Left hindlimb (tissue), 1 donor: ENCODE measurements at regions not wholly inside any gene's neighbourhood (a gene's known extent, or its start where the extent isn't known, plus 50 kb on each side); places are given as distances from the start of the nearest gene placed in this dataset.

Experiments
- DNase-seq: peaks from one replicate; pipeline ENCODE4 v3.0.0-alpha.2; 2018

DNA sequence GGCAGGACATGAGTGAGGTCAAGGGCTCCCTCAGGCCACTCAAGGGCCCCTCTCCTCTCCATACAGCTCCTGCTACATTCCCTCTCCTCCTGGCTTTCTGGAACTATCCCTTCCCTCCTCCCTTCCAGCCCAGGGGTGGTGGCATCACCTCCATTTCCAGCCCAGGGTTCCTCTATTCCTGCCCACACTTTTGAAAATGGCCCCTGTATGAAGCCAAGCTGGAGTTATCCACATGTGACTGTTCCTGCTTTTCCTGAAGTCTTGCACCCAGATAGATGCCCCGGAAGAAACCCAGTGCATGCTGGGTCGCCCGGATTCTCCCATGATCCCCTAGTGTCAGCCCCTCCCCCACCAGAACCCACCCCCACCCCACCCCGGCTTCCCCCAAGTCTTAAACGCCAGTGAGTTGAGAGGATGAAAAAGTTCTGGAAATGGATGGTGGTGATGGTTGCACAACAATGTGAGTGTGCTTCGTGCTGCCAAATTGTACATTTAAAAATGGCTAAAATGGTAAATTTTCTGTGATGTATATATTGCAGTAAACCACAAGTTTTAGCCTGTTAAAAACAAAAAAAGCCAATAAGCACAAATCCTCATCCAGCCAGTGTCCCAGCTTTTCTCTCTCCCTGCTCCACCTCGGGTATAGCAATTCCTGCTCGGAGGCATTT lies 136.9 kb downstream of the SCARB1 start:
- DNase-seq: no peak

DNA sequence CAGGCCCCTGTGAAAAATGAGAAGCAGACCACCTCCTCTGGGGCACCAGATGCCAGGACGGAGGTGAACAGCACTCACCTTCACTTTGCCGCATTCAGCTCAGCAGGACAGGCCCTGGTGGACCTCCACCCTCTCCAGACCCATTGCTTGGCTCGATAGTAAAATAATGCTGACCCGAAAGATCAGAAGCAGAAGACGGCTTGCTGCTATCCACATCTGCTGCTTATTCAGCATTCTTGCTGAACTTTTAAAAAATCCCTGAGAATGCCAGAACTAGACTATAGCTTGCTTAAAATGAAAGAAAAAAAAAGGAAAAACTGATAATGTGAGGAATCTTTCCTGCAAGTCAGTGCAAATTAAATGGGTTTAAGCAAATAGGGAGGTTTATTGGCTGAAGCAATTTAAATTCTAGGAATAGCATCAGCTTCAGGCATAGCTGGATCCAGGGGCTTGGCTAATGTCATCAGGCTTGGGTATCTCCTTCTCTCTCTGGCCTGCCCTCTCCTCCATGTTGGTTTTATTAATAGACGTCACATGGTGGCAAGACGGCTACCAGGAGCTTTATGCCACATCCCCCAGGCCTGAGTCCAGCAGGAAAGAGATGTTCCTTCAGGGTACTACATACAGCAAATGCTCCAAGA lies 137.9 kb downstream of the SCARB1 start:
- no peak for DNase-seq

DNA sequence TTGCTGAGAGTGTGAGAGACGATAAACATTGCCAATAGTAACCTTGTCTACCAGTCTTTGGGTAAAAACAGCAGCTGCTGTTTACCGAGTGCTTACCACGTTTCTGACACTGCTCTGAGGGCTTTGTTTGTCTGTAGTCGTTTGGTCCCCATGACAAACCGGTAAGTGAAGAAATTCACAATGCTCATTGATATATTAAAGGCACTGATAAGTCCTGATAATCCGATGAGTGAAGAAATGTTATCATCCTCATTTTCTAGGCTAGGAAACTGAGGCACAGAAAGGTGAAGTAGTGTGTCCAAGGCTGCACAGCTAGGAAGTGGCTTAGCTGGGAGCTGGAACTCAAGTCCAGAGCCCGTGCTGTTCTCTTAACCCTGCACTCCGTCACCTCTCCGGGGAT lies 138.6 kb downstream of the SCARB1 start:
- DNase-seq: no peak

DNA sequence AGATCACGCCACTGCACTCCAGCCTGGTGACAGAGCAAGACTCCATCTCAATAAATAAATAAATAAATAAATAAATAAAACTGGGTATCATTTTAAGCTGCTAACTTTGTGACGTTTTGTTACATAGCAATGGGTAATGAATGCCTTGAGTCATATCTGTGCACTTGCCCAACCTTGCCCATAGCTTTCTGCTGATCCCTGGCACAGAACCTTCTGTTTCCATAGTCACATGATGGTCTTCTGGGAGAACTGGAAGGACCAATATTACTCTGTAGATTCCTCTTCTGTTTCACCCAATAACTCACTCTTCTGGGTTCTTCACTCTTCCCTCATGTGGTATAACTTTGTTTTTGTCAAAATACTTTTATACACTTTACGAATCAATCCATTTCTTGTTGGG lies 140.8 kb downstream of the SCARB1 start:
- no peak for DNase-seq

DNA sequence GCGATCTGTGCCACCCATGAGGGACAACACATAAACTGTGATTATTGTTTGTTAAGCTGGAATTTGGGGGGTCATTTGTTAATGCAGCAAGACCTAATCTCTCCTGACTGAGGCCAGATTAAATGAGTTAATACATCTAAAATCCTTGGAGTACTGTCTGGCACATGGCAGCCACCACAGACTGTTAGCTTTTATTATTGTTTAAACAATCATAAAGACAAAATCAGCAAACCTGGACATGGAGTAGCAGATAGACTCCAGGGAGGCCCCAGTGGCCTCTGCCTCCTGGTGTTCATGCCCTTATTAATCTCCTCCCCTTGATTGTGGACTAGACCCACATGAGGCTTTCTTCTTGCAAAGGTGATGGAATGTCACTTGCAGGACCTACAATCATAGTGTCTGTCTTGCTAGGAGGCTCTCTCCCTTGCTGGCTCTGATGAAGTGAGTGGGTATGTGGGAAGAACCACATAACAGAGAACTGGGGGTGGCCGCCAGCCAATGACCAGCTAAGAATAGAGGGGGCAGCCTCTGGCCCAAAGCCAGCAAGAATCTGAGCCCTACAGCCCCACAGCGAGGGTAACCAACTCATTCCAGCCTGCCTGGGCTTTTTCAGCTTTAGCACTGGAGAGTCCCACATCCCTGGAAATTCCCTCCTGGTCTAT lies 142.0 kb downstream of the SCARB1 start:
- DNase-seq: no peak

DNA sequence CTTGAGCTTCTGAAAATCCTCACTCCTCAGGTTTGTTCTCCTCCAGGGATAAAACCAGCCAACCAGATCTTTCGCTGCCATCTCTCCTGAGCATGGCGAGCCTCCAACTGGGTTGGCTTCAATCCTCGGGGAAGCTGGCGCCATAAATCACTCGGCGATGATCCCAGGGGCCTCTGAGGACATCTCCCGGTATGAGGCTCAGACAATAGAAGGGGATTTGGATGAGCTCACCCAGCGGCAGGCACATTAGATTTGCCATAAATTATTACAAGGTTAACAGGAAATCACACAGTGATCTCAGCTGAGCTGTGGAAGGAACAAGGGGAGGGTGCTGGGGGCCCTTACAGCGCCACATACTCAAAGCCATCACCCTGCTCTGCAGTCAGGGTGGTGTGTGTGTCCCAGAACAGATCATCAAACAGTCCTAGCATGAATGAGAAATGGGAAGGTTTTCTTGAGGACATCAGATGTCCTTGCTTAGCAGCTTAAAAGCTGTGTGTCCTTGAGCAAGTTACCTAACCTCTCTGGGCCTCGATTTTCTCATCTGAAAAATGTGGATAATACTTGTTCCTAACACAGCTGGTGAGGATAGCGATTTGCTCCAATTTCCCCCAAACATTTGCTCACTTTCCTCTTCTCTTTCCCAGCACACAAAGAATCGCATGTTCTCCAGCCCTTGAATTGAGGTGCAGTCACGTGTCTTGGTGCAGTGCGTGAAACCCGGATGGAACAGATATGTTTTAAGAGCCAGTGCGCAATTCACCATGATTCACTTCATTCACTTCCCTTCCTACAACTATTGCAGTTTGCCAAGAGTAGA lies 142.8 kb downstream of the SCARB1 start:
- DNase-seq: no peak

DNA sequence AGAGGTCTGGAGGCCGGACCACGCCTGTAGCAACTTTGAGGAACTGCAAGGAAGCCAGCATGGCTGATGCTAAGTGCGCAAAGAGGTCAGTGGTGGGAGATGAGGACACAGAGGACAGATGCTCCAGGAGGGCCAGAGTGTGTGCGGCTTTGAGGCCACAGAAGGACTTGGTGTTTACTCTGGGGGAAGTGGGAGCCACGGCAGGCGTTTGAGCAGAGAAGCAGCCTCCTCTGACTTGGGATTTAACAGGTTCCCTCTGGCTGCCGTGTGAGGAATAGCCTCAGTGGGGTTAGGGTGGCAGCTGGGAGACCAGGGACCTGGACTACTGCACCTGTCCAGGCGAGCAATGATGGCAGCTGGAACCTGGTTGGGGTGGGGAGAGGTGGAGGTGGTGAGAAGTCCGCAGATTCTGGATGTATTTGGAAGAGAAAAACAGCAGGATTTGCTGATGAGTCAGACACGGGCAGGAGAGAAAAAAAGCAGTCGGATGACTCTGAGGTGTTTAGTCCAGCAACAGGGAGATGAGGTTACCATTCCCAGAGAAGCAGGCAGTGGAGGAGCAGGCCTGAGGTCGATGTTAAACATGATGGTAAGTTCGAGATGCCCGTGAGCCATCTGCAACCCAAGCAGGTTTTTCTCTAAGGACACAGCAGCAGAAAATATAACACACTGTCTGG lies 143.5 kb downstream of the SCARB1 start:
- no peak for DNase-seq

DNA sequence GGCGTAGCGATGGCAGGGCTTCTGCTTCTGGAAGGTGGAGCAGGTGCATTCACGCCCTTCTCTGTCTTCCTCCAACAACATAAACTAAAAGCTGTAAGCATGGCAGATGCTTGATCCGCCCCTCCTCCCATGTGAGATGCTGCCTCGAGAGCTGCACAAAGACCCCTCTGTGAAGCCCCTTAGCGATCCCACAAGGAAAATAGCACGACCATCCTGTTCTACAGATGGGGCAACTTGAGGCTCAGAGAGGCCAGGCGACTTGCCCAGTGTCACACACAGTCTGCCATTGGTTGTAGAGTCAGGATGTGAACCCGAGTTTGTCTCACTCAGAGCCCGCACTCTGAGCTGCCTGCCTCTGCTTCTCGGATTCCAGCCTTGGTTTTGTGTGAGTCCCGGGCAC lies 144.4 kb downstream of the SCARB1 start:
- no peak for DNase-seq

DNA sequence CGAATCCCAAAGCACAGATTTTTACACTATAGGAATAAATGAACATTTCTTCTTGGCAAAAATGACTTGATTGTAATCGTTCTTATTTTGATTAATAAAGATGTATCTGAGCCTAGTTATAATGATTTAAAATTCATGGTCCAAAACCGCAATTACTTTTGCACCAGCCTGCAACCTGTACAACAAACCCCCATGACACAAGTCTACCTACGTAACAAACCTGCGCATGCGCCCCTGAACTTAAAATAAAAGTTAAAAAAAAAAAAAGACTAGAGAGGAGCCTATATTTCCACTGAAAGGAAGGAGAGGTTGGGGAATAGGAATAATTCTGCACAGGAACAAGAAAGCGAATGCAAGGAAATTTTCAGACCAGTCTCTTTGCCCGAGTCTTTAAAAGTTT lies 145.2 kb downstream of the SCARB1 start:
- no peak for DNase-seq

DNA sequence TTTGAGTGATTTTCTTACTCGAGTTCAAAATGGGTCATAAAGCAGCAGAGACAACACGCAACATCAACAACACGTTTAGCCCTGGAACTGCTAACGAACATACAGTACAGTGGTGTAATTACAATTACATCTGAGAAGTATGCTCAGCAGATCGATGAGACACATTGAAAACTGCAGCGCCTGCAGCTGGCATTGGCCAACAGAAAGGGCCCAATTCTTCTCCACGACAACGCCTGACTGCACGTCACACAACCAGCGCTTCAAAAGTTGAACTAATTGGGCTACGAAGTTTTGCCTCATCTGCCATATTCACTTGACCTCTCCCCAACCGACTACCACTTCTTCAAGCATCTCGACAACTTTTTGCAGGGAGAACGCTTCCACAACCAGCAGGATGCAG lies 145.6 kb downstream of the SCARB1 start:
- no peak for DNase-seq

DNA sequence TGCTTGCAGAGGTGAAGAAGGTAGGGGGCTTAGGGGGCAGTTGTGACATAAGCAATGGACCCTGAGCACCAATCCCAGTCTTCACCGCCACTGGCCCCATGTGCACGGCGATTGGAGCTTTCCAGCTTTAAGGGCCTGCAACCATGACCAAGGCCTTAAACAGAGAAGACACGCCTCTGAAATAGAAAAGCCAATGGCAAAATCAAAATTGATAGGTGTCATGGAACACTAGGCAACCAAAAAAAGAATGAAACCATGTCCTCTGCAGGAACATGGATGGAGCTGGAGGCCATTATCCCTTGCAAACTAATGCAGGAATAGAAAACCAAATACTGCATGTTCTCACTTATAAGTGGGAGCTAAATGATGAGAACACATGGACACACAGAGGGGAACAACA lies 146.3 kb downstream of the SCARB1 start:
- no peak for DNase-seq

DNA sequence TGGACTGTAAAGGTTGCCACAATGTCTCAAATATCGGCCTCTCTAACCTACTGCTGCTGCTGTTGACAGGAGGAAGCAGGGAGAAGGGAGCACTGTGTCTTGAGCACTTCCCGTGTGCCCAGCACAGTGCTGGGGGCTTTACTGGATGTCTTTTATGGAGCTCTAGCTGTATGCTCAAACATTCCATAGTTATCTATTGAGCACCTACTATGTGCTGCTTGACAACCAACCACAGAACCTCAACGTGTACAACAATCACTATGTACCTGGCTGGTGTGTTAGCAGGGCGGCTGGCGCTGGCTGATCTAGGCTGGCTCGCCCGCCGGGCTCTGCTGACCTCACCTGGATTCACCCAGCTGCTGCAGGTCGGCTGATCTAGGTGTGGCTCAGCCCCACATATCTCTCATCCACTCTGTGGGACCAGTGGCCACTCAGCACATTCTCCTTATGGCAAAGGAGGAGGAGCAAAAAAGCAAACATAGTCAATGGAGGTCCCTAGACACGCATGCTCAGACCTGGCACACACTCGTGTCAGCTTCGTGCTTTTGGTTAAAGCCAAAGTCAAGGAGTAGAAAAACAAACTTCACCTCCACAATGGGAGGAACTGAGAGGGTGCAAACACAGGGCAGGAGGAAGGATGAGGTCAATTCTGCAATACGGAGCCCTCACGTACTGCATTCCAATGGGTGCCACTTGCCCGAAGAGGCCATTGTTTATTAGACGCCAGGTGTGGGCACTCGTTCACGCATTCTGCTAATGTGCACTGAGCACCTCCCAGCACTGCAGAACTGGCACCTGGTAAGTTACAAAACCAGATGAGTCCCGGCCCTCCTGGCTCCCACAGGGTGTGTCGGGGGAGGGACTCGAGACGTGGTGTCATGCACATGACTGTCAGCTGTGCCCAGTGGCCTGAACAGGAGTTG lies 147.2 kb downstream of the SCARB1 start:
- no peak for DNase-seq

DNA sequence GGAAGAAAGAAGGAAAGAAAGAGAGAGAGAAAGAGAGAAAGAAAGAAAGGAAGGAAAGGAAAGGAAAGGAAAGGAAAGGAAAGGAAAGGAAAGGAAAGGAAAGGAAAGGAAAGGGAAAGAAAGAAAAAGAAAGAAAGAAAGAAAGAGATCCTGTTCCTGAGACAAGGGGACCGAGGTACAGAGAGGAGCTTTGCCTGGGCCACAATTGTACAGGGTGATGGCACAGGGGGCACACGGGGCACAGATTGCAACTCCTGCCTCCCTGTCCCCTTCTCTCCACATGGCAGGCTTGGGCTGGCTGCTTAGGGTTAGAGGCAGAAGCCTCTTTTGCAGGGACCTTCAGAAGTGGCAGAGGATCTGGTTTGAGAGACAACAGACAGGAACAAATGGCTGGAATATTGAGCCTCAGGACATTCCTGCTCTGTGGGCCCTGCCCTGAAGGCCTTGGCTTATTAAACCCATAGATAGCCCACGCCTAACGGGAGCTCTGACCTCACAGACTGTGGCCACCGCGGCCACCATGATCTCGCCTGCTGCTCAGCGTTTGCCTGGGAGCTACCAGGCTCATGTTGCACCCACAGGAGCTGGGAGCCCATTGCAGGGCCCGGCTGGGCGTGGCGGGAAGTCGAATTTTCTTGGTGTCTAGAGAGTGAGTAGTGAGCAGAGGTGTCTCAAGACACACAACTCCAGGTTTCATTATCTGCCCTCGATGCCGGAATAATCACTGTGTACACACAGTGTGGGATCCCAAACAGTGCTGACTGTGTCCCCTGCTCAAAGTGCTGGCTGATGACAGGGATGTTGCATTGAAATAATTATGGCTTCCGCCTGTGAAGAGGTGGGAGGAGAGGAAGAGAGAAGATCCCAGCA lies 147.9 kb upstream of the NCOR2 start:
- no peak for DNase-seq

DNA sequence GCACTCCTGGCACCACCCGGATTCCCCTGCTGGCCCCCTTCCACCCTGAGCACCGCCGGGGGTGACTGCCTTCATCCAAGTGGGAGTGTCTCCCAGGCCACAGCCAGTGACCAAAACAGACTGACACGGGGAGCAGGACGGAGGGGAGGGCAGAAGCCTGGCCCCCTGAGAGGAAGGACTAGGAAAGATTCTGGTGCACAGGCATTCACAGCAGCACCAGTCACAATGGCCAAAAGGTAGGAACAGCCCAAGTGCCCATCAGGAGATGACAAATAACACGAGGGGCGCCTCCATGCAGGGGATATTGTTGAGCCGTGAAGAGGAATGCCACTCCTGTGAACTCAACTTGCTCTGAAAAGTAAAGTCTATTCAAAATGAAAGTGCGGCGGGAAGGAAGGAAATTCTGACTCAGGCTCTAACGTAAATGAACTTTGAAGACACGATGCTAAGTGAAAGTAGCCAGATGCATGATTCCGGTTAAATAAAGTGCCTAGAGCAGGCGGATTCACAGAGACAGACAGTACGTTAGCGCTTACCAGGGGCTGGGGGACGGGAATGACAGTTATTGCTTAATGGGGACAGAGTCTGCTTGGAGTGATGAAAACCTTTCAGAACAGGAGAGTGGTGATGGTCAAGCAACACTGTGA lies 146.1 kb upstream of the NCOR2 start:
- no peak for DNase-seq

DNA sequence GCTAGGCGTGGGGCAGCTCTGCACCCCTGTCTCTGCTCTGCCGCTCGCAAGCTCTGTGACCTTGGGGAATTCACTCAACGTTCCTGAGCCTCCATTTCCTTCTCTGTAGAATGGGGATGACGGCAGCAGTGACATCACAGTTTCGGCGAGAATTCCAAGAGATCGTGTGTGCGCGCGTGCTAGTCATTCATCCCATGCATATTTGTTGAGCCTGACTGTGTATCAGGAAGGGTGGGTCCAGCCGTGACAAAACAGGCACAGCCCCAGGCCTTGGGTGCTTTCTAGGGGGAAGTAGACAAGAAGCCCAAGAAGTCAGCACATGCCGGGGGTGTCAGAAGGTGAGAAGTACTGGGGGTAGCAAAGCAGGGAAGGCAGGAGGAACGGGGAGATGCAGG lies 145.6 kb upstream of the NCOR2 start:
- no peak for DNase-seq

DNA sequence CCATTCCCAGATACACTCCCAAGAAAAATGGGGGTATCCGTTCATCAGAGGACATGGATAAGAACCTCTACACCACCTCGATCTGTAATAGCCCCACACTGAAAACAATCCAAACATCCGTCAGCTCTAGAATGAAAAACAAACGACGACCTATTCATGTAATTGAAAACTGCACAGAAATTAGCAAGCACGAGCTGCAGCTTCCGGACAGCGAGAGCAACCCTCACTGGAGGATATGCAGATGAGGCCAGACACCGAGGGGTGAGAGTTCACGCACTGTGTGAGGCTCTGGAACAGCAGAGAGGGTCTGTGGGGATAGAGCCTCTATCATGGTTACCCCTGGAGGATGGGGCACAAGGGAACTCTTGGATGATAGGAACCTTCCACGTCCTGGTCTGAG lies 143.9 kb upstream of the NCOR2 start:
- no peak for DNase-seq

DNA sequence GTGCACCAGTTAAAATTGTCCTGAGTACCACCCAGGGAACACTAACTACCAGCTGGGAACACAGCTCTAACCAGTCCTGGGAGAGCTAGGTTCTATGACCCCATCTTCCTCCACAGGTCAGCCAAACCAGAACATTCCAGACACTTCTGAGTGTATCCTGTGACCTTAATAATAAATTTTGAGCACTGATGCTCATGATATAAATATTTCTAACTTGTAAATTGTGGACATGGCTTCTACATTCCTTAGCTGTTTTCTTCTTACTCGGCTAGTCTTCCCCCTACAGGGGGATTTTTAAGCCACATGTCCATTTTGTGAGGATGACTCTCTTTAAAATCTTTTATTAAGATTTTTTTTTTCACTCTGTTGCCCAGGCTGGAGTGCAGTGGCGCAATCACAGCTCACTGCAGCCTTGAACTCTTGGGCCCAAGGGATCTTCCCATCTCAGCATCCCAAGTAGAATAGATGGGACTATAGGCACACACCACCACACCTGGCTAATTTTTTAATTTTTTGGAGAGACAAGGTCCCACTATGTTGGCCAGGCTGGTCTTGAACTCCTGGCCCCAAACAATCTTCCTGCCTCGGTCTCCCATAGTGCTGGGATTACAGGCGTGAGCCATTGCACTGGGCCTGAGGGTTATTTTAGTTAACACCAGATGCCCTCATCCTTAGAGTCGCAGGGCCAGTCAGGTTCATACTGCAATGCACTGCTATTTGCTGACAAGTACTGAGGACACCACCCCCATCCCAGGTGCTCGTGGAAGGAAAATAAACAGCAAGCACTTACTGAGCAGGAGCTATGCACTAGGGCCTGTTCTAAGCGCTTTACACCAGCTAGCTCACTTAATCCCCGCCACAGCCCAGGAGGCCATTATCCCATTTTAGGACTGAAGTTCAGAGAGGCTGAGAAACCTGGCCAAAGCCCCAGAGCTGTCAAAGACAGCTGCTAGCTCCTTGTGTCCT lies 142.6 kb upstream of the NCOR2 start:
- DNase-seq: no peak

DNA sequence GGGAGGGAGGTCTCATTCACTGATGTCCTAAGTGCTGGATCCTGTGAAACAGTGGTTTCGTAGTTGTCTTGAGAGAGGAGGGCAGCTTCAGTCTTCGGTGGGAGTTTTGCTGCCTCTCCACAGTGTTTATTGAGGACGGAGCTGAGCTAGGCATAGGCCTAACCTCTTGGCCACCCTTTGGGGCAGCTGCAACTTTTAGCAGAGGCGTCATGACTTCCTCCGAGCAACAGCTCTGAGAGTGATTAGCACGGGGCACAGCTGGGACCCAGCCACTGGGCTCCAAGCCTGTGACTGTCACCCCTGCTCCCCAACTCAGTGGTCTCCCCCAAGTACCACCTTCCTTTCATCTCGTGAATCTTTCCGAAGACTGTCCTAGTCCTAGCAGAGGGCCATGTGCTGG lies 139.9 kb upstream of the NCOR2 start:
- DNase-seq: no peak

DNA sequence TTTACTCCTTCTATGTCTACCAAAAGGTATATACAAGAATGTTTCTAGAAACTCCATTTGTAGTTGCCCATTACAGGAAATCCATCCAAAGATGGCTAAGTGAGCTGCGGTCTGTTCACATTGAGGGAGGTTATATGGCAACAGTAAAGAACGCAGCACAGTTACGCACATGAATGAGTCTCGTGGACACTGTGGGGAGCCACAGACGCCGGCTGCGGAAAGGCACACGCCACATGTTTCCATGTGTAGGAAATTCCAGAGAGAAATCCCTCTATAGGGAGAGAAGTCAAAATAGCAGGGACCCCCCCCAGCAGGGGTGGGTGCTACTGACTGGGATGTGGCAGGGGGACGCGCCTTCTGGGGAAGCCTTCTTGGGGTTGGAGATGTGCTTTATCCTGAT lies 139.0 kb upstream of the NCOR2 start:
- no peak for DNase-seq
